NCI-H774 (cell line): ENCODE measurements at regions not wholly inside any gene's neighbourhood (a gene's known extent, or its start where the extent isn't known, plus 50 kb on each side); places are given as distances from the start of the nearest gene placed in this dataset.
"Not testable (repeated sequence)": the region's sequence is repeated elsewhere in the genome, so short reads cannot be mapped to it uniquely, and the experiment has no call there.

Experiments
- DNase-seq: peaks from one replicate; lab custom pipeline; 2025; lab: John Stamatoyannopoulos, UW

DNA sequence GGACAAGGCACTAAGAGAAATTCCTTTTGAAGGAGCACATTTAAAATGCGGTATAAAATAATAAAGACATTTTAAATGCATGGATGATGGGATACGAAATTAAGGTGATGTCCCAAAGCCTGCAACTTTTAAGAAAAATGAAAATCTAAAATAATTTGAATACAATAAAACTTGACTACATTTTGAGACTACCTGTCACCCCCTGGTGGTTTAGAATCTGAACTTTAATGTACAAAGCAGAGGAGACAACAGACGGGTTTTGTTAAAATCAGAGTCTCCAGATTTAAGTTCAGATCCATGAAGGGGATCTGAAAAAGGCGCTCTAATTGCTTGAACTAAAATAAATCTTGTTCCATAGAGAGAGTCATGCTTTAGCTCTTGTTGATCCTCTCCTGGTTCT is 1129.3 kb upstream of the PCDH20 start:
- no peak for DNase-seq

GRCh38 chr13:62537593-62537992 is 1121.9 kb upstream of the PCDH20 start:
- no peak for DNase-seq

- no peak for DNase-seq
Measured at GRCh38 chr13:62525652-62526051, 1110.0 kb upstream of the PCDH20 start.

- DNase-seq: no peak
Measured at GRCh38 chr13:62524498-62524897, 1108.8 kb upstream of the PCDH20 start.

GRCh38 chr13:62524061-62524460 is 1108.4 kb upstream of the PCDH20 start:
- DNase-seq: no peak

- no peak for DNase-seq
Measured at GRCh38 chr13:62512194-62513141, 1096.8 kb upstream of the PCDH20 start.

DNA sequence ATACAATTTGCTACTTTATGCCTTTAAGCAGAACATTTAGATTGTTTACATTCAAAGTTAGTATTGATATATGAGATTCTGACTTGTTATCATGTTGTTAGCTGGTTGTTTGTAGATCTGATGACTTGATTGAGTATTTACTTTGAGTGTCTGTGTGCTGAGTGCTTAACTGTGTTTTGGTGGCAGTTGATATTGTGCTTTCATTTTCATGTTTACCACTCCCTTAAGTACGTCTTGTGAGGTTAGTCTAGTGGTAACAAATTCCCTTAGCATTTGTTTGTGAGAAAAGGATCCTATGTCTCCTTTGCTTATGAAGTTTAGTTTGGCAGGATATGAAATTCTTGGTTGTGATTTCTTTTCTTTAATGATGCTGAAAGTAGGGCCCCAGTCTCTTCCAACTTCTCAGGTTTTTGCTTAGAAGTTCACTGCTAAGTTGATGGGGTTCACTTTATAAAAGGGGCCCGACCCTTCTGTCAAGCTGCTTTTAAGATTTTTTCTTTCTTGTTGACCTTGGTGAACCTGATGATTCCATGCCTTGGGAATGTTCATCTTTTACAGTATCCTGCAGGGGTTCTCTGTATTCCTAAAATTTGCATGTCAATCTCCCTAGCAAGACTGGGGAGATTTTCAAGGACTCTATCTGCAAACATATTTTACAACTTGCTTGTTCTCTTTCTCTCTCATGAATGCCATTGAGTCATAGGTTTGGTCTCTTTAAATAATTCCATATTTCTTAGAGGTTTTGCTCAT is 1095.4 kb upstream of the PCDH20 start:
- DNase-seq: no peak

DNA sequence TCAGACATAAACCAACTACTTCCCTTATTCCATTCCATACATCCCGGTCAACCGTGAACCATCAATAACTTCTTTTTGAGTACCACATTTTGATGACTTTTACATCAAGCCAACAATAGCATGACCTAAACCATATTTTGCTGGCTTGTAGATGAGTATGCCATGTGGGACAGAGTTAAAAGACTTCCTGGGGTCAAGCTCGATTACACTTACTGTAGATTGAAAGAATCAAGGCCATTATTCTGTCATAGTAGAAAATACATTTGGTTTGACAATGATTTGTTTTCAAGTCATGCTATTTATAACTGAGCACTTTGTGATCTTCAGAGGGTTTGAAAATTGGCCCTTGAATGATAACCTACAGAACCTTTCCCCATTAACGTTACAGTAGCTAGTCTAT is 1086.9 kb upstream of the PCDH20 start:
- no peak for DNase-seq

- no peak for DNase-seq
Measured at GRCh38 chr13:62489731-62490130, 1074.1 kb upstream of the PCDH20 start.

DNA sequence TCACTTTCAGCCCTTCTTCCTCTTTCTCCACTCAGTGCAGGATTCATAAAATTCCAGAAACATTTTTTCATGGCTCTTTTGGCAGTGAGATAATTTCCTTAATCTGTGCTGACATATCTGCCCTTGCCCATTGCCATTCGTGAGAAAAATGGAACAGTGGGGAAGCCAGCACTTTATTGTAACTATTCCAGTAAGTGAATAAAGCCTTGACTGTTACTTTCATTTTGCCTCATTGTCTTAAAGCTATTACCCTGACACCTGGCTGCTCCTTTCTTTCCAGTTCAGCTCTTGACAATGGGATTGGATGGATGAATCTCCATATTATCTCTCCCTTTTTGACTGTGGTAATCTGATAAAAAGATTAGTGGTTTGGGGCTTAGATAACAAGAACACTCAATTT is 1068.1 kb upstream of the PCDH20 start:
- no peak for DNase-seq

DNA sequence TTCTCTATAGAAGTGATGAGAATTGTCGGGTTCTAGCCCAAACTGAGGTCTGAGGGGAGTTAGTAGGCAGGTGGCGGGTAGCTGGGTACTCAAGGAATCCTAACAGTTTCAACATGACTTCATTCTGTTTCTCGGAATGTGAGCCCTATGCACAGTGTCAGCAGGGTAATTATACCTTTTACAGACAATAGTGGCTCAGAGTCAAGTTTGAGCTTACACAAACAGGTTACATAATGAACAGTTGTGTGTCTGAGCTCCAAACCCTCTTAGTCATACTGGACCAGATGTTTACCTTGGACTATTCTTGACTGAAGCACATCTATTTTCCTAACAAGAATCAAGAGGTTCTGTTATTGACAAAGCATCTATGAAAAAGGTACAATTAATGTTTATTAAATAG is 1066.7 kb upstream of the PCDH20 start:
- peak; percentile 29 for DNase-seq

DNA sequence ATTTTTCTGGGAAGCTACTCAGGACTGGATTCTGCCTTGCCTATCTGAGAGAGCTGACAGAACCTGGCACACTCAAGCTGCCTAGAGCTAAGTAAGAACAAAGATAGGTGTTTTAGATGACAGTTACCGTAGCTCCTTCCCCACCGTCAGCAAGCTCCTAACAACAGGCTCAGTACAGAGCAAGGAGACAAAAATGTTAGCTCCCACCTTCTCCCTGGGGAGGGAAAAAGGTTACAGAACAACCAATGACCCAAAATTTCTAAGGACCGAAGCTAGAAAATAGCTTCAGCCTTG is 1058.2 kb upstream of the PCDH20 start:
- no peak for DNase-seq

DNA sequence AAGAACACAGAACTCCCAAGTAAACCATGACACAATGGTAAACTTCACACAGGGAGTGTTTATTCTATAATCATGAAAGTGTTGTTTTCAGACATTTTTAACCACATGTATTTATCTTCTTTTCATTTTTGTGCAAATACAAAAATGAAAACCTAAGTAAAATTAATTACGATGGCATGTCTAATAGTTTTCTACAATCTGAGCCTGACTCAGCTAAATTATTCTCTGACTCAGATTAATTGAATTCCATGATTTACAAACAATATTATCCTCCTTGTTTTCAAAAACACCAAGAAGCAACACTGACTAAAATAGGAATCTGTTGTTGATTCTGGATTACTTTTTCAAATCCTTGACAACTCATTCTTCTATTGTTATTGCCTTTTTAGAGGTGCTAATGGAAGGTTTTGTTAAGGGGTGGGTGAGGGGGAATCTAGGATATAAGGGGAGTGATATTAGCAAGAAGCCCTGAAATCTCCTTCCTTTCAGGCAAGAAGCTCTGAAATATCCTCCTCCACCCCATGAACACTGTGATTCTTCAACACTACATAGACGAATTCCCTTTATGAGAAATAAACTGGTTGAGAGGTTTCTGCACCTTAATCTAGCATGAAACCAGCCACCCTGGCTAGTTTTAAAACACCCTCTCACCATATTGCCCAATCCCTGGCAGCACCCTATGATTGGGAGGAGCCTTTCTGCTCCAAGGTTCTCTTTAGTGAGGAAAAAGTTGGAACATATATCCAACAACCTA is 1057.7 kb upstream of the PCDH20 start:
- DNase-seq: no peak

- no peak for DNase-seq
Measured at GRCh38 chr13:62453761-62454160, 1038.1 kb upstream of the PCDH20 start.

- DNase-seq: no peak
Measured at GRCh38 chr13:62450759-62451158, 1035.1 kb upstream of the PCDH20 start.

GRCh38 chr13:62447771-62448382 is 1032.2 kb upstream of the PCDH20 start:
- not testable (repeated sequence) for DNase-seq

GRCh38 chr13:62444805-62445204 is 1029.2 kb upstream of the PCDH20 start:
- DNase-seq: no peak

DNA sequence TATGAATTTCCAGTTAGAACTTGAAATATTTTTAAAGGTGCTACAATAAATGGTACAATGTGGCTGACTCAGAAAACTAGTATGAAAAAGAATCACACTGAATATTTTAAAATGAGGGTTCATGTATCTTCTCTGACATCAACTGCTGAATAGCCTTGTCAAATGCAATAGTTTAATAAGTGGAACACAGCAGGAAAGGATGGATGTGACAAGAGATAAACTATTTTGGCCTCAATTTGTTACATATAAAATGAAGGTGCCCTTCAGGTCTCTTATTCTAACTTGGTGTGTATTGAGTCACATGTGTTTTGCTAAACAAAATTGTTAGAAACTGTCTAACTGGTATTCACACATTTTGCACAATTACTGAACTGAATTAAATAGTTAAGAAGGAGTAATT is 1018.4 kb upstream of the PCDH20 start:
- no peak for DNase-seq

DNA sequence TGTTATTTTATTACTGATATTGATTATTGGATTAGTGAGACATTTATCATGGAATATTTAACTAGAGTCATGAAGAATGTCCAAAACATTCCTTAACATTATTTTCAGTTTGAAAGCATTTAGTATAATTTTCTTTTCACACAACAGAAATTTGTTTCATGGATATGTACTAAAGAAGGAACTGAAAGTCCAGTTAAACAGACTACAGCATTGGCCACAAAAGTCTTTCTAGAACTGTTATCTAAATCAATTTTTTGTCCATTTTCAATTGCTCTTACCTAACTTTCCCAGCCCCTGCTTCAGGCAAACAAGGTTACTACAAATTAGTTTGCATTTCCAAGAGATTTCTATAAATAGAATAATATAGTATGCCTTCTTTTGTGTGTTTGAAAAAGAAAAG is 1018.0 kb upstream of the PCDH20 start:
- DNase-seq: no peak

- DNase-seq: no peak
Measured at GRCh38 chr13:62432906-62433305, 1017.3 kb upstream of the PCDH20 start.

DNA sequence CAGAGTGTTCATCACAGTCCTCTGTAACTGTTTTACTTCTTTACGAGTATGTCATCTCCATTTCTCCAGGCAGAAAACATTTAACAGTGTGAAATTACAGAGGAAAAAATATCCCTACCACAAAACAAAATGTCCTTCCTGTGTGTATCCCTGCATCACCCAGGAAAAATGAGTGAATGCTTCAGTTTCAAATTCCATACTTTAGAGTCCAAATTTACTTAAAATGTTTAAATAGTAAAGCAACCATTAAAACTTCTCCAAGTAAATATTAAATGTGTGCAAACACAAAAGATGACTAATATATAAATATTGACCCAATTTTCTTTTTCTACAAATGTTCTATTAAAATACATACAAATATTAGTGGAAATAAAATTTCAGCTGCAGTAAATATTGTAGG is 1016.6 kb upstream of the PCDH20 start:
- DNase-seq: no peak

DNA sequence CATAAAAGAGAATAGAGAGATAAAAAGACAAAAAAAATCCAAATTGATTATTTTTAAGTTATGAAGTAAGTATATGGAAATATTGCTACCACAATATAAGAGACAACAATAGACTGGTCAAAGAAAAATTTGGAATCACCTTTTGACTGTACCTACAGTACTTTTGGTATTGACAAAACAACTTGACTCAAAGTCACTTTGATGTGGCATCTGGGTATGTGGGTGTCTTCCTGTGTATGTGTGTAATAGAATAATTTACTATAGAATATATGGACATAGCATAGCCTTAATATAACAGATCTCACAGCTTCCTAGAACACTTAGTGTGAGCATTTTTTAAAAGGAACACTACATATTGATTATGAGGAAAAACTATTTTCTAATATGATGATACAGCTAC is 1016.2 kb upstream of the PCDH20 start:
- no peak for DNase-seq
